CD14-positive monocyte (primary cell): ENCODE measurements at regions not wholly inside any gene's neighbourhood (a gene's known extent, or its start where the extent isn't known, plus 50 kb on each side); places are given as distances from the start of the nearest gene placed in this dataset.

Source experiments
- DNase-seq, 3 donors: peaks; one replicate each; pipeline ENCODE4 v3.0.0-alpha.2; 2011 to 2022
- H2AFZ ChIP-seq: 2 replicates; pipeline ENCODE4 v1.6.0; 2012; ENCODE audit warnings: mild to moderate bottlenecking, low read depth, low read length, inconsistent platforms; ENCODE audit not compliant: insufficient read depth, poor library complexity, severe bottlenecking
- H3K27ac ChIP-seq, 2 donors: 1 replicate in 1 of 2; 2 replicates in 1 of 2; pipeline ENCODE4 v1.5.1; 2012 to 2013; ENCODE audit warnings: low read length in 2 of 2, control low read depth in 1 of 2, inconsistent platforms in 1 of 2, low read depth in 1 of 2, mild to moderate bottlenecking in 1 of 2
- H3K27me3 ChIP-seq, 2 donors: one replicate each; pipeline versions ENCODE4 v1.6.0 to v1.6.1; 2011 to 2013; ENCODE audit warnings: low read length in 2 of 2; ENCODE audit not compliant: control insufficient read depth in 2 of 2, insufficient read depth in 2 of 2
- H3K36me3 ChIP-seq, 2 donors: replicated peaks in 1 of 2; 1 replicate in 1 of 2; 2 replicates in 1 of 2; pipeline versions ENCODE4 v1.5.1 to v1.6.1; 2012 to 2013; ENCODE audit warnings: low read length in 2 of 2, control low read depth in 1 of 2, inconsistent platforms in 1 of 2, mild to moderate bottlenecking in 1 of 2; ENCODE audit not compliant: insufficient read depth in 2 of 2, control insufficient read depth in 1 of 2
- H3K4me1 ChIP-seq, 2 donors: 1 replicate in 1 of 2; 2 replicates in 1 of 2; pipeline versions ENCODE4 v1.5.1 to v1.6.1; 2012 to 2013; ENCODE audit warnings: low read length in 2 of 2, control low read depth in 1 of 2, inconsistent platforms in 1 of 2, mild to moderate bottlenecking in 1 of 2, moderate library complexity in 1 of 2; ENCODE audit not compliant: insufficient read depth in 2 of 2, control insufficient read depth in 1 of 2
- H3K4me2 ChIP-seq: replicated peaks from 2 replicates; pipeline ENCODE3; 2012; ENCODE audit warnings: low read length, moderate library complexity, mild to moderate bottlenecking; ENCODE audit not compliant: poor library complexity, severe bottlenecking; ENCODE audit errors: extremely low read depth
- H3K4me3 ChIP-seq, 3 experiments: fragments of 200-600 bp in 1 of 3; sonication (generic) in 1 of 3; replicated peaks in 1 of 3; 1 replicate in 2 of 3; 2 replicates in 1 of 3; pipeline ENCODE4 v1.5.1; 2011 to 2013; ENCODE audit warnings: low read length in 3 of 3, mild to moderate bottlenecking in 3 of 3, control low read depth in 2 of 3, low read depth in 2 of 3, inconsistent platforms in 1 of 3, moderate library complexity in 1 of 3
- H3K79me2 ChIP-seq: 2 replicates; pipeline ENCODE4 v1.6.0; 2012; ENCODE audit warnings: mild to moderate bottlenecking, control low read depth, inconsistent platforms, low read length, moderate library complexity; ENCODE audit not compliant: insufficient read depth
- H3K9ac ChIP-seq: 2 replicates; pipeline ENCODE4 v1.6.0; 2017; ENCODE audit warnings: low read length, mild to moderate bottlenecking; ENCODE audit not compliant: insufficient read depth, poor library complexity, severe bottlenecking
- H3K9me3 ChIP-seq, 2 donors: replicated peaks in 1 of 2; 1 replicate in 1 of 2; 2 replicates in 1 of 2; pipeline versions ENCODE4 v1.5.1 to v1.6.1; 2012 to 2013; ENCODE audit warnings: low read length in 2 of 2, control low read depth in 1 of 2; ENCODE audit not compliant: control insufficient read depth in 1 of 2, insufficient read depth in 1 of 2
- H4K20me1 ChIP-seq: 2 replicates; pipeline ENCODE4 v1.6.0; 2012; ENCODE audit warnings: mild to moderate bottlenecking, low read length, control low read depth, moderate library complexity; ENCODE audit not compliant: insufficient read depth
- H3K27ac Mint-ChIP-seq, 7 donors: one replicate each; pipeline ENCODE4 v1.8.0; 2020; ENCODE audit warnings: mild to moderate bottlenecking in 7 of 7, mixed read lengths in 7 of 7, moderate library complexity in 6 of 7, inconsistent platforms in 2 of 7
- H3K27me3 Mint-ChIP-seq, 3 donors: one replicate each; pipeline ENCODE4 v1.8.0; 2021 to 2022; ENCODE audit warnings: low read depth in 3 of 3, mild to moderate bottlenecking in 3 of 3, mixed read lengths in 3 of 3, moderate library complexity in 3 of 3, inconsistent platforms in 1 of 3
- H3K36me3 Mint-ChIP-seq, 2 donors: one replicate each; pipeline ENCODE4 v1.8.0; 2020; ENCODE audit warnings: mixed read lengths in 2 of 2, inconsistent platforms in 1 of 2, mild to moderate bottlenecking in 1 of 2
- H3K4me1 Mint-ChIP-seq: one replicate; pipeline ENCODE4 v1.8.0; 2020; ENCODE audit warnings: mild to moderate bottlenecking, mixed read lengths
- H3K4me3 Mint-ChIP-seq, 2 donors: one replicate each; pipeline ENCODE4 v1.8.0; 2020; ENCODE audit warnings: mild to moderate bottlenecking in 2 of 2, mixed read lengths in 2 of 2, moderate library complexity in 1 of 2
- H3K9me3 Mint-ChIP-seq, 7 donors: one replicate each; pipeline ENCODE4 v1.8.0; 2020 to 2022; ENCODE audit warnings: mixed read lengths in 7 of 7, mild to moderate bottlenecking in 6 of 7, moderate library complexity in 6 of 7, inconsistent platforms in 2 of 7
- CTCF ChIP-seq: fragments of 200-600 bp; IDR thresholded peaks from one replicate; pipeline ENCODE4 v1.8.0; 2022; ENCODE audit warnings: antibody characterized with exemption, mild to moderate bottlenecking
- WGBS: methylation state at CpG from one replicate; pipeline ENCODE4 v1.1.5; 2013; ENCODE audit warnings: missing lambda C conversion rate; ENCODE audit not compliant: insufficient coverage; 5-methylcytosine and 5-hydroxymethylcytosine counted together
- intact Hi-C, 2 donors: fragments of 100-400 bp; cut with micrococcal nuclease; formaldehyde crosslinking; loops; one replicate each; pipeline versions ENCODE4 v1.15.0 to v1.15.1; 2023

- no peak overlapping the region for H3K27ac ChIP-seq
- no peaks in the 10 kb centered on the region for H3K4me1 ChIP-seq
- H3K4me2 ChIP-seq, result no peak overlapping the region
- H3K9ac ChIP-seq, result no peak overlapping the region
- Mint-ChIP-seq H3K4me3 (no peak overlapping the region), H3K9me3 (peaks cover 0 to 6% (median 0%) of the 10 kb centered on the region in 7 donors), H3K36me3 (no peaks in the 10 kb centered on the region), H3K4me1 (no peaks in the 10 kb centered on the region), H3K27me3 (no peaks in the 10 kb centered on the region), H3K27ac (no peak overlapping the region)
- DNase-seq, result no peak
- no peak overlapping the region for H3K4me3 ChIP-seq
- no peaks in the 10 kb centered on the region for H4K20me1 ChIP-seq
- no peak overlapping the region for H2AFZ ChIP-seq
- intact Hi-C loops, result no loop called here
- H3K79me2 ChIP-seq, result no peaks in the 10 kb centered on the region
- no peaks in the 10 kb centered on the region for H3K27me3 ChIP-seq
- TF ChIP-seq CTCF, result no peak
- H3K36me3 ChIP-seq, result no peaks in the 10 kb centered on the region
- peaks cover 0 to 6% of the 10 kb centered on the region in 2 donors for H3K9me3 ChIP-seq
- WGBS, result no CpG with 5 or more reads among the region's 2 CpGs
These were observed 226.4 kb upstream of the RRP15 start for GRCh38 chr1:218058730-218059129.

GRCh38 chr1:218064426-218064825, 220.7 kb upstream of the RRP15 start:
- H3K36me3 Mint-ChIP-seq, result no peaks in the 10 kb centered on the region
- H3K27me3 Mint-ChIP-seq, result peaks cover 0 to 2% (median 0%) of the 10 kb centered on the region in 3 donors
- 89% methylated on average over 3 of the region's 5 CpGs for WGBS
- no peak overlapping the region for H3K27ac ChIP-seq
- H3K4me1 Mint-ChIP-seq, result no peaks in the 10 kb centered on the region
- no peak overlapping the region for H3K9ac ChIP-seq
- H3K27me3 ChIP-seq, result no peaks in the 10 kb centered on the region
- intact Hi-C loops, result no loop called here
- H3K27ac Mint-ChIP-seq, result no peak overlapping the region
- no peak overlapping the region for H3K4me2 ChIP-seq
- no peak for TF ChIP-seq CTCF
- no peak for DNase-seq
- no peak overlapping the region for H3K4me3 Mint-ChIP-seq
- H2AFZ ChIP-seq, result no peak overlapping the region
- H3K4me3 ChIP-seq, result no peak overlapping the region
- no peaks in the 10 kb centered on the region for H4K20me1 ChIP-seq
- H3K79me2 ChIP-seq, result no peaks in the 10 kb centered on the region
- no peaks in the 10 kb centered on the region for H3K36me3 ChIP-seq
- no peaks in the 10 kb centered on the region for H3K4me1 ChIP-seq
- H3K9me3 Mint-ChIP-seq, result peaks cover 0 to 3% (median 2%) of the 10 kb centered on the region in 7 donors
- no peaks in the 10 kb centered on the region for H3K9me3 ChIP-seq
